ENCODE measurements at regions not wholly inside any gene's neighbourhood (a gene's known extent, or its start where the extent isn't known, plus 50 kb on each side); places are given as distances from the start of the nearest gene placed in this dataset.

DNA sequence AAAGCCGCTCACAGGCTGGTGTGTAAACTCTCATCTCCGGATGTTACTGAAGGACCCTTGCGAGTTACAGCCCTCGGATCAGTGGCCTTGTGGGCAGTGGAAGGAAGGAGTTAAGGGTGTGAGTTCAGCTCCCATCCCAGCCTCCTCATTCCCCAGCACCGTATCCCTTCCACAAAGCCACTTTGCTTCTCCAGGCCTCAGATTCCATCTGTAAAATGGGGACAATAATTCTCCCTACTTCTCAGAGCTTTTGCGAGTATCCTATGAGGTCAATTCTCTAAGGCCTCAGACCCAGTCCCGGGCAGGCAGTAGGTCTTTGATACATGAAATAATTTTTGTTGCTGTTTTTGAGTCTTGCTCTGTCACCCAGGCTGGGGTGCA lies 141.3 kb downstream of the C9orf50 start:
- Histone ChIP-seq H3K36me3 (ENCODE audit: control insufficient read depth, insufficient read depth, low read length) (no peaks in the 10 kb centered on the region), H3K4me3 (ENCODE audit: low read depth, low read length) (no peak overlapping the region), H3K27me3 (ENCODE audit: control insufficient read depth, insufficient read depth, low read length) (no peaks in the 10 kb centered on the region)
- DNase-seq (ENCODE audit: low read depth) (no peak), FAIRE-seq (no peak)
- TF ChIP-seq, protein P1, sequence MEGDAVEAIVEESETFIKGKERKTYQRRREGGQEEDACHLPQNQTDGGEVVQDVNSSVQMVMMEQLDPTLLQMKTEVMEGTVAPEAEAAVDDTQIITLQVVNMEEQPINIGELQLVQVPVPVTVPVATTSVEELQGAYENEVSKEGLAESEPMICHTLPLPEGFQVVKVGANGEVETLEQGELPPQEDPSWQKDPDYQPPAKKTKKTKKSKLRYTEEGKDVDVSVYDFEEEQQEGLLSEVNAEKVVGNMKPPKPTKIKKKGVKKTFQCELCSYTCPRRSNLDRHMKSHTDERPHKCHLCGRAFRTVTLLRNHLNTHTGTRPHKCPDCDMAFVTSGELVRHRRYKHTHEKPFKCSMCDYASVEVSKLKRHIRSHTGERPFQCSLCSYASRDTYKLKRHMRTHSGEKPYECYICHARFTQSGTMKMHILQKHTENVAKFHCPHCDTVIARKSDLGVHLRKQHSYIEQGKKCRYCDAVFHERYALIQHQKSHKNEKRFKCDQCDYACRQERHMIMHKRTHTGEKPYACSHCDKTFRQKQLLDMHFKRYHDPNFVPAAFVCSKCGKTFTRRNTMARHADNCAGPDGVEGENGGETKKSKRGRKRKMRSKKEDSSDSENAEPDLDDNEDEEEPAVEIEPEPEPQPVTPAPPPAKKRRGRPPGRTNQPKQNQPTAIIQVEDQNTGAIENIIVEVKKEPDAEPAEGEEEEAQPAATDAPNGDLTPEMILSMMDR (IDR thresholded peaks at IDR 0.05; ENCODE audit: insufficient read depth, low read length, severe bottlenecking): no peak

DNA sequence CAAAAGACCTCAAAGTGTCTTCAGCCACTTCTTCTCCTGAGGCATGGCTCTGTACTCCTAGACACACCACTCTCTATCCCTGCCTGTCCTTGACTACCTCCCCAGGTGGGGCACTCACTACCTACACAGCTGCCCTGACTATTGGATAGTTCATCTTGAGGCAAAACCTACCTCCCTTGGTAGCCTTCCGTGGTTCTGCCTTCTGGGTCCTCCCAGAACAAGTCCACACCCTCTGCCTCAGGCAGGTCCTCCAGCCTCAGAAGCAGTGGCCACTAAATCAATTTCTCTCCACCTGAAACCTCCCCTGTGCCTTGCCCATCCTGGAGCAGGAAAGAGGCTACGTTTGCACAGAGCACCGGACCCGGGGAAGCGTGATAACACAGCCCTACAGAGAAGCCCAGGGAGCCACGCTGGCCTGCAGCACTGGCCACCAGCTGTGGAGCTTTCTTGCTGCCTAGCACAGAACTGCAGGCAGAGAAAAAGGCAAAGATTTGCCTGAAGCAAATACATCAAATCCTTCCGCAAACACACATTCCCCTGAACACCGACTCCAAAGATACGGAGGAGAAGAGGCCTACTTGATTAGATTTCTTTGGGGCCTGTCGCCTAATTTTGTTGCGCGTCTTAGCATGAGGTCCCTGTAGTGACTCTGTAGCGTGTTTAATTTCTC lies 141.8 kb downstream of the C9orf50 start:
- DNase-seq (ENCODE audit: low read depth) (no peak), FAIRE-seq (no peak)
- TF ChIP-seq, protein P1 (IDR thresholded peaks at IDR 0.05; ENCODE audit: insufficient read depth, low read length, severe bottlenecking): no peak
- Histone ChIP-seq H3K27me3 (ENCODE audit: control insufficient read depth, insufficient read depth, low read length) (no peaks in the 10 kb centered on the region), H3K4me3 (ENCODE audit: low read depth, low read length) (no peak overlapping the region), H3K36me3 (ENCODE audit: control insufficient read depth, insufficient read depth, low read length) (no peaks in the 10 kb centered on the region)

DNA sequence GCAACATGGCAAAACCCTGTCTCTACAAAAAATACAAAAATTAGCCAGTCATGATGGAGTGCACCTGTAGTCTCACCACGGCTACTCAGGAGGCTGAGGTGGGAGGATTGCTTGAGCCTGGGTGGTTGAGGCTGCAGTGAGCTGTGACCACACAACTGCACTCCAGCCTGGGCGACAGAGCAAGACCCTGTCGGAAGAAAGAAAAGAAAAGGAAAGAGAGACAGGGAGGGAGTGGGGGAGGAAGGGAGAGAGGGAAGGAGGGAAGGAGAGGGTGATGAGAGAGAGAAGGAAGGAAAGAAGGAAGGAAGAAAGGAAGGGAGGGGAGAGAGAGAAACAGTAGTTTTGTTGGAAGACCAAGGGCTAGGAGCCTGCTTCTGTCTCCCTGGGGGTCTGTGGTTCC lies 142.4 kb downstream of the C9orf50 start:
- H3K36me3 ChIP-seq (ENCODE audit: control insufficient read depth, insufficient read depth, low read length): no peaks in the 10 kb centered on the region
- DNase-seq (ENCODE audit: low read depth): no peak
- H3K4me3 ChIP-seq (ENCODE audit: low read depth, low read length): no peak overlapping the region
- FAIRE-seq: no peak
- no peaks in the 10 kb centered on the region for H3K27me3 ChIP-seq (ENCODE audit: control insufficient read depth, insufficient read depth, low read length)
- TF ChIP-seq, protein P1 (IDR thresholded peaks at IDR 0.05; ENCODE audit: insufficient read depth, low read length, severe bottlenecking): no peak

DNA sequence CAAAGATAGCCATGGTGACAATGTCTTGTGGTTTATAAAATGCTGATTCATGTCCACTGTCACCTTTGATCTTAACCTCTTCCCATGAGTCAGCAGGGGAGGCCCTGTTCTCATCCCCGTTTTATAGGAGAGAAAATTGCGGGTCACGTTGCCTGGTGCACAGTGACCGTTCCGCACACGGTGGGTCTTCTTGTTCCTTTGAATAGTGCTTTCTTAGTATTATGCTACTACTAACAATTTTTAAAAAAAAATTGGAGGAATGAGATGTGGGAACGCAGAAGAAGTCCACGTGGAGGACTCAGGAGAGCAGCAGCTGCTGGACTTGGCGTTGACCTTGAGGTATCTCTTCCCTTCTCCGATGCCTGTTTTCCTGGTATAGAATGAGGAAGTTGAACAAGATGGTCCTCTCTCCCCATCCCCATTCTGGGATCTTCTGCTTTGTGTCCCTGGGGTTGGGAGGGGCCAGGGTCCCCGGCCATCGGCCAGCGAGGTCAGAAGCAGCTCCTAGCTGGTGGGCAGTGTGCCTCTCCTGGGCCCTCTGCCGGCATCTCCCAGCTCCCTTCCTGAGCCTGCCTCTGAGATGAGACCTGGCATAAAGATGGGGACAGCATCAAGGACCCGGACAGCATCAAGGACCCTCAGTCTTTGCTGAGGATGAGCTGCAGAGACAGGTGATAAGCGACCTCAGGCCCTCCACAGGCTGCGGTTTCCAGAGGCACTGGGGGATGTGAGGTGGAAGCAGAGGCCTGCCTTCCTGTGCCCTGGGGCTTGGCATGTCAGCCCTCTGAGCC lies 143.9 kb downstream of the C9orf50 start:
- FAIRE-seq (no peak), DNase-seq (ENCODE audit: low read depth) (no peak)
- no peaks in the 10 kb centered on the region for H3K27me3 ChIP-seq (ENCODE audit: control insufficient read depth, insufficient read depth, low read length)
- no peaks in the 10 kb centered on the region for H3K36me3 ChIP-seq (ENCODE audit: control insufficient read depth, insufficient read depth, low read length)
- H3K4me3 ChIP-seq (ENCODE audit: low read depth, low read length): no peak overlapping the region
- TF ChIP-seq, protein P1 (IDR thresholded peaks at IDR 0.05; ENCODE audit: insufficient read depth, low read length, severe bottlenecking): no peak

DNA sequence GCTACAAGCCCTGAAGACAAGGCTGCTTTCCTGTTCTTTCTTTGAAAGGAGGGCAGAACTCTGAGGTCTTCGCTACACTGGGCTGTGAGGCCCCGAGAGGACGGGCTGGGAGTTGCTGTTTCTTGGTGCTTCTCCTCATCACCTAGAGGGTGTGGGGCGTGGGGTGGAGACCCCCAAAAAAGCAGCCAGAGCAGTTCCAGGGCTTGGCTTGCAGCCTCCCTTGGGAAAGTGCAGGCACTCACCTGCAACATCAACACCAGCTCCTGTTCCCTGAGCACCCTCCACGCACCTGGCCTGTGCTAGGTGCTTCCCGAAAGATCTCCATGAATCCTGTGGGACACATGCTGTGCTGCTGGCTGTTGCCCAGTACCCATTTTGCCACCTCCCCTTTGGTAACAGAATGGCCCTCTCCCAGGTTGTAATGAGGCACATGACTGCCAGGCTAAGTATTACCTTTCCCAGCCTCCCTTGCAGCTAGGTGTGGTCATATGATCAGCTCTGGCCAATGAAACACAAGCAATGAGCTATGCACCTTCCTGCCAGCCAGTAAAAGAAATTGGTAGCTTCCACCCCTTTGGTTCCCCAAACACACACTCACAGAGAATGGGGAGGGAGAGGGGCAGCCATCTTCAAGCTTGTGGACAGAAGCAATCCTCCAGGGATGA lies 146.0 kb downstream of the C9orf50 start:
- TF ChIP-seq, protein P1 (IDR thresholded peaks at IDR 0.05; ENCODE audit: insufficient read depth, low read length, severe bottlenecking): no peak
- Histone ChIP-seq H3K27me3 (ENCODE audit: control insufficient read depth, insufficient read depth, low read length) (no peaks in the 10 kb centered on the region), H3K36me3 (ENCODE audit: control insufficient read depth, insufficient read depth, low read length) (no peaks in the 10 kb centered on the region), H3K4me3 (ENCODE audit: low read depth, low read length) (no peak overlapping the region)
- DNase-seq (ENCODE audit: low read depth) (no peak), FAIRE-seq (no peak)
